B cell (primary cell): ENCODE measurements at regions not wholly inside any gene's neighbourhood (a gene's known extent, or its start where the extent isn't known, plus 50 kb on each side); places are given as distances from the start of the nearest gene placed in this dataset.

Experiments
- ATAC-seq: fragments of 200-7000 bp; cut with Tn5 transposase; one replicate; pipeline ENCODE4 v1.10.0; 2021; ENCODE audit warnings: low read depth, mild to moderate bottlenecking, moderate number of reproducible peaks, moderate library complexity
- CTCF ChIA-PET: fragments of 350-600 bp; sonication (Branson Sonifier 250); formaldehyde crosslinking; loops from one replicate; lab custom pipeline; 2021; ENCODE audit warnings: antibody characterized with exemption, inconsistent platforms; lab: Charles Lee
- POLR2A ChIA-PET: fragments of 350-600 bp; sonication (Branson Sonifier 250); formaldehyde crosslinking; loops from one replicate; lab custom pipeline; 2021; ENCODE audit warnings: antibody characterized with exemption; lab: Charles Lee
- DNase-seq: peaks from one replicate; pipeline ENCODE4 v3.0.0; 2013
- H2AFZ ChIP-seq: 2 replicates; pipeline ENCODE4 v1.6.1; 2012; ENCODE audit warnings: mild to moderate bottlenecking, low read depth, low read length; ENCODE audit not compliant: insufficient read depth, poor library complexity, severe bottlenecking
- H3K27ac ChIP-seq, 2 donors: 1 replicate in 1 of 2; 2 replicates in 1 of 2; pipeline ENCODE4 v1.5.1; 2012 to 2013; ENCODE audit warnings: low read length in 2 of 2, mild to moderate bottlenecking in 2 of 2, moderate library complexity in 1 of 2
- H3K27me3 ChIP-seq, 4 experiments: fragments of 200-600 bp in 1 of 4; sonication (generic) in 1 of 4; replicated peaks in 1 of 4; 1 replicate in 2 of 4; 2 replicates in 2 of 4; pipeline versions ENCODE4 v1.6.1 to v1.7.0; 2013 to 2016; ENCODE audit warnings: low read length in 3 of 4, mild to moderate bottlenecking in 2 of 4, mixed read lengths in 1 of 4, moderate library complexity in 1 of 4; ENCODE audit not compliant: insufficient read depth in 4 of 4, control insufficient read depth in 3 of 4; ENCODE audit errors: control extremely low read depth in 1 of 4
- H3K36me3 ChIP-seq, 2 experiments: replicated peaks in 1 of 2; 1 replicate in 1 of 2; 2 replicates in 1 of 2; pipeline versions ENCODE4 v1.6.1 to v1.7.1; 2013; ENCODE audit warnings: low read length in 1 of 2; ENCODE audit not compliant: insufficient read depth in 2 of 2, control insufficient read depth in 1 of 2; ENCODE audit errors: control extremely low read depth in 1 of 2, extremely low read depth in 1 of 2
- H3K4me1 ChIP-seq, 2 donors: fragments of 200-600 bp in 1 of 2; sonication (generic) in 1 of 2; 1 replicate in 1 of 2; 2 replicates in 1 of 2; pipeline versions ENCODE4 v1.5.1 to v1.6.1; 2013 to 2017; ENCODE audit warnings: low read length in 2 of 2; ENCODE audit not compliant: control insufficient read depth in 2 of 2, insufficient read depth in 2 of 2
- H3K4me2 ChIP-seq: replicated peaks from 2 replicates; pipeline ENCODE3; 2012; ENCODE audit warnings: mild to moderate bottlenecking, low read depth, low read length; ENCODE audit not compliant: poor library complexity, severe bottlenecking
- H3K4me3 ChIP-seq, 5 experiments: fragments of 200-600 bp in 1 of 5; sonication (generic) in 1 of 5; 1 replicate in 3 of 5; 2 replicates in 2 of 5; pipeline versions ENCODE4 v1.5.1 to v1.7.0; 2011 to 2016; ENCODE audit warnings: low read length in 4 of 5, mild to moderate bottlenecking in 4 of 5, low read depth in 2 of 5, control low read depth in 1 of 5, moderate library complexity in 1 of 5; ENCODE audit not compliant: insufficient read depth in 1 of 5; ENCODE audit errors: control extremely low read depth in 1 of 5, extremely low read depth in 1 of 5
- H3K79me2 ChIP-seq: fragments of 200-600 bp; sonication (generic); one replicate; pipeline ENCODE4 v1.6.0; 2016; ENCODE audit warnings: low read length; ENCODE audit not compliant: control insufficient read depth, insufficient read depth
- H3K9ac ChIP-seq: fragments of 200-600 bp; sonication (generic); 2 replicates; pipeline ENCODE4 v1.6.1; 2017; ENCODE audit warnings: mild to moderate bottlenecking, low read length, moderate library complexity
- H3K9me3 ChIP-seq, 3 donors: one replicate each; pipeline versions ENCODE4 v1.6.1 to v1.7.1; 2013; ENCODE audit warnings: low read length in 2 of 3; ENCODE audit not compliant: control insufficient read depth in 2 of 3, insufficient read depth in 1 of 3; ENCODE audit errors: control extremely low read depth in 1 of 3
- H4K20me1 ChIP-seq: 2 replicates; pipeline ENCODE4 v1.6.0; 2012; ENCODE audit warnings: mild to moderate bottlenecking, low read length; ENCODE audit not compliant: insufficient read depth, control insufficient read depth, poor library complexity, severe bottlenecking
- H3K27ac Mint-ChIP-seq: one replicate; pipeline ENCODE4 v1.8.0; 2021; ENCODE audit warnings: mixed read lengths
- H3K27me3 Mint-ChIP-seq: one replicate; pipeline ENCODE4 v1.8.0; 2021; ENCODE audit warnings: mixed read lengths
- H3K4me1 Mint-ChIP-seq: one replicate; pipeline ENCODE4 v1.8.0; 2021; ENCODE audit warnings: mixed read lengths
- H3K4me3 Mint-ChIP-seq: one replicate; pipeline ENCODE4 v1.8.0; 2021; ENCODE audit warnings: mixed read lengths
- H3K9me3 Mint-ChIP-seq: one replicate; pipeline ENCODE4 v1.8.0; 2022; ENCODE audit warnings: mixed read lengths; ENCODE audit not compliant: insufficient read depth
- EZH2 ChIP-seq: IDR thresholded peaks from 2 replicates; pipeline ENCODE4 v1.6.1; 2012; ENCODE audit warnings: borderline replicate concordance, low read depth, mild to moderate bottlenecking, moderate library complexity, low read length; ENCODE audit not compliant: insufficient read depth, poor library complexity, severe bottlenecking
- WGBS: methylation state at CpG from one replicate; pipeline ENCODE4 v1.1.5; 2013; ENCODE audit warnings: missing lambda C conversion rate; ENCODE audit not compliant: insufficient coverage; 5-methylcytosine and 5-hydroxymethylcytosine counted together
- intact Hi-C: fragments of 100-400 bp; cut with micrococcal nuclease; formaldehyde crosslinking; loops from one replicate; pipeline ENCODE4 v1.10.0; 2022
- TF ChIP-seq, protein P1 (sequence below): fragments of 200-600 bp; IDR thresholded peaks from one replicate; pipeline ENCODE4 v1.8.0; 2022; ENCODE audit warnings: antibody characterized with exemption, mild to moderate bottlenecking

DNA sequence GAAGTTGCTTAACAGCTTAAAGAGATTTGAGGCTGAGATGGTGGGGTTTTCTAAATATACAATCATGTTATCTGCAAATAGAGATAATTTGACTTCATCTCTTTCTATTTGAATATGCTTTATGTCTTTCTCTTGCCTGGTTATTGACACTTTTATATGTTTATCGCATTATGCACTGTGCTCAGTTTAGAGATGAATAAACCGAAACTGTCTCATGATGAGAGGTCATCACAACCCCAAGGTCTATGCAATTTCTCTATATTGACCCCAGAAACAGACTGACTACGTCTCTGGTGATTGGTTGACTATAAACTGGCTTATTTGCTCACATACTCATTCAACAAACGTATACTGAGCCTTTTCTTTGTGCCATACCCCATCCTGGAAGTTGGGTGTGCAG is 117.9 kb upstream of the NRIP1 start:
- Histone ChIP-seq H3K27me3 (no peaks in the 10 kb centered on the region), H3K4me1 (no peaks in the 10 kb centered on the region), H4K20me1 (no peaks in the 10 kb centered on the region), H2AFZ (no peak overlapping the region), H3K79me2 (no peaks in the 10 kb centered on the region), H3K36me3 (no peaks in the 10 kb centered on the region), H3K4me2 (no peak overlapping the region), H3K27ac (no peak overlapping the region), H3K9me3 (peaks cover 0 to 1% (median 0%) of the 10 kb centered on the region in 3 donors), H3K9ac (no peak overlapping the region), H3K4me3 (no peak overlapping the region)
- ChIA-PET CTCF (no interaction called here), POLR2A (no interaction called here)
- intact Hi-C loops = no loop called here
- no peak for ATAC-seq
- Mint-ChIP-seq H3K4me3 (no peak overlapping the region), H3K9me3 (no peaks in the 10 kb centered on the region), H3K27me3 (peaks cover 8% of the 10 kb centered on the region), H3K4me1 (no peaks in the 10 kb centered on the region), H3K27ac (no peak overlapping the region)
- WGBS = 86% methylated on average over 1 of the region's 4 CpGs
- DNase-seq = no peak
- TF ChIP-seq, protein P1, sequence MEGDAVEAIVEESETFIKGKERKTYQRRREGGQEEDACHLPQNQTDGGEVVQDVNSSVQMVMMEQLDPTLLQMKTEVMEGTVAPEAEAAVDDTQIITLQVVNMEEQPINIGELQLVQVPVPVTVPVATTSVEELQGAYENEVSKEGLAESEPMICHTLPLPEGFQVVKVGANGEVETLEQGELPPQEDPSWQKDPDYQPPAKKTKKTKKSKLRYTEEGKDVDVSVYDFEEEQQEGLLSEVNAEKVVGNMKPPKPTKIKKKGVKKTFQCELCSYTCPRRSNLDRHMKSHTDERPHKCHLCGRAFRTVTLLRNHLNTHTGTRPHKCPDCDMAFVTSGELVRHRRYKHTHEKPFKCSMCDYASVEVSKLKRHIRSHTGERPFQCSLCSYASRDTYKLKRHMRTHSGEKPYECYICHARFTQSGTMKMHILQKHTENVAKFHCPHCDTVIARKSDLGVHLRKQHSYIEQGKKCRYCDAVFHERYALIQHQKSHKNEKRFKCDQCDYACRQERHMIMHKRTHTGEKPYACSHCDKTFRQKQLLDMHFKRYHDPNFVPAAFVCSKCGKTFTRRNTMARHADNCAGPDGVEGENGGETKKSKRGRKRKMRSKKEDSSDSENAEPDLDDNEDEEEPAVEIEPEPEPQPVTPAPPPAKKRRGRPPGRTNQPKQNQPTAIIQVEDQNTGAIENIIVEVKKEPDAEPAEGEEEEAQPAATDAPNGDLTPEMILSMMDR = no peak
- TF ChIP-seq EZH2 = no peak

DNA sequence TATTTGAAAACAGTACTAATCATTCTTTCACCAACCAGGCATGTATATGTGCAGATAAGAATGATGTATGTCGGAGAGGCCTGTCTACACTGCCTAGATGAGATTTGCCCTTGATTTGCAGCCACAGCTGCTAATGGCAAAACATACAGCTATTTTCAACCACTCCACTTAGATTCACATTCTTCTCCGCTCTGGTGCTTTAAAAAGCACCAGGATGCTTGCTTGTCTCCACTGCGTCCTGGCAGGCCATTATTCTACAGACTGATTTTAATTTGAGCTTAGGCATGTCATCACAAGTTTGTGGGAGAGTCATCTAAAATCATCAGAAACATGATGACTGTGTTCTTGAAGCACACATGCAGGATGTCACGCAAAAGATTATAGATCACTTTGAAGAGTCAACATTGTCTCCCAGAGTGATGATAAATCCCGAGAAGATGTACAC is 119.0 kb upstream of the NRIP1 start:
- H3K4me1 ChIP-seq = no peaks in the 10 kb centered on the region
- TF ChIP-seq EZH2 = no peak
- TF ChIP-seq, protein P1 = no peak
- H3K9me3 Mint-ChIP-seq = no peaks in the 10 kb centered on the region
- H3K36me3 ChIP-seq = no peaks in the 10 kb centered on the region
- POLR2A ChIA-PET = no interaction called here
- H3K9me3 ChIP-seq = peaks cover 0 to 1% (median 0%) of the 10 kb centered on the region in 3 donors
- H3K9ac ChIP-seq = no peak overlapping the region
- H3K4me2 ChIP-seq = no peak overlapping the region
- H3K27ac ChIP-seq = no peak overlapping the region
- H3K4me3 ChIP-seq = no peak overlapping the region
- ATAC-seq (no peak), DNase-seq (no peak)
- H3K27me3 ChIP-seq = no peaks in the 10 kb centered on the region
- peaks cover 3% of the 10 kb centered on the region for H3K27me3 Mint-ChIP-seq
- CTCF ChIA-PET = no interaction called here
- H2AFZ ChIP-seq = no peak overlapping the region
- 71% methylated on average over 2 of the region's 5 CpGs for WGBS
- no peaks in the 10 kb centered on the region for H3K4me1 Mint-ChIP-seq
- intact Hi-C loops = no loop called here
- H3K79me2 ChIP-seq = no peaks in the 10 kb centered on the region
- H3K4me3 Mint-ChIP-seq = no peak overlapping the region
- H3K27ac Mint-ChIP-seq = no peak overlapping the region
- no peaks in the 10 kb centered on the region for H4K20me1 ChIP-seq
